Upper lobe of left lung (tissue), 6 donors: ENCODE measurements at regions not wholly inside any gene's neighbourhood (a gene's known extent, or its start where the extent isn't known, plus 50 kb on each side); places are given as distances from the start of the nearest gene placed in this dataset.
"Not testable (repeated sequence)": the region's sequence is repeated elsewhere in the genome, so short reads cannot be mapped to it uniquely, and the experiment has no call there.

ENCODE experiments used
- ATAC-seq, 2 donors: fragments of 200-7000 bp; cut with Tn5 transposase; one replicate each; pipeline ENCODE4 v1.9.1; 2022; ENCODE audit warnings: mild to moderate bottlenecking in 2 of 2, moderate library complexity in 2 of 2; ENCODE audit not compliant: low FRiP score in 2 of 2
- DNase-seq, 2 donors: peaks; one replicate each; pipeline ENCODE4 v3.0.0-alpha.2; 2019 to 2020
- H3K27ac ChIP-seq, 4 donors: fragments of 200-600 bp; sonication (generic); one replicate each; pipeline ENCODE4 v1.5.1; 2016 to 2019
- H3K27me3 ChIP-seq, 4 donors: fragments of 200-600 bp; sonication (generic); one replicate each; pipeline ENCODE4 v1.5.1; 2017 to 2019
- H3K36me3 ChIP-seq, 4 donors: fragments of 200-600 bp; sonication (generic); one replicate each; pipeline ENCODE4 v1.5.1; 2016 to 2019
- H3K4me1 ChIP-seq, 4 donors: fragments of 200-600 bp; sonication (generic); one replicate each; pipeline ENCODE4 v1.5.1; 2018 to 2019
- H3K4me3 ChIP-seq, 4 donors: fragments of 200-600 bp; sonication (generic); one replicate each; pipeline ENCODE4 v1.5.1; 2017 to 2019; ENCODE audit warnings: mild to moderate bottlenecking in 2 of 4, moderate library complexity in 1 of 4
- H3K9me3 ChIP-seq, 4 donors: fragments of 200-600 bp; sonication (generic); one replicate each; pipeline ENCODE4 v1.5.1; 2018 to 2019
- EP300 ChIP-seq, 4 donors: sonication (generic); formaldehyde crosslinking; IDR thresholded peaks; one replicate each; pipeline ENCODE4 v1.5.1; 2017; ENCODE audit warnings: antibody characterized with exemption in 4 of 4, control low read depth in 2 of 4
- POLR2A ChIP-seq, 4 donors: fragments of 450-650 bp; IDR thresholded peaks; one replicate each; pipeline ENCODE4 v1.5.1; 2016 to 2017; ENCODE audit warnings: antibody characterized with exemption in 4 of 4, mild to moderate bottlenecking in 2 of 4
- POLR2AphosphoS5 ChIP-seq, 2 donors: sonication (generic); formaldehyde crosslinking; IDR thresholded peaks; one replicate each; pipeline ENCODE4 v1.5.1; 2017; ENCODE audit warnings: antibody characterized with exemption in 2 of 2
- WGBS, 2 donors: methylation state at CpG; one replicate each; pipeline ENCODE4 v1.1.5; 2017 to 2018; 5-methylcytosine and 5-hydroxymethylcytosine counted together
- TF ChIP-seq, protein P1 (sequence below), 6 experiments: fragments of 450-650 bp in 4 of 6; fragments of 200-600 bp in 2 of 6; sonication (generic) in 2 of 6; IDR thresholded peaks; one replicate each; pipeline ENCODE4 v1.5.1; 2016 to 2019; ENCODE audit warnings: antibody characterized with exemption in 6 of 6
- donor health status: DM: no; HTN: no; CAD: no; lungs with moderate emphysema.
- donor health status: DM: no; HTN: yes; CAD: no; lungs with severe emphysema.

GRCh38 chr20:48401359-48401758, 426.4 kb downstream of the PREX1 start:
- Histone ChIP-seq H3K36me3 (no peaks in the 10 kb centered on the region), H3K27me3 (no peaks in the 10 kb centered on the region), H3K9me3 (no peaks in the 10 kb centered on the region), H3K4me3 (no peak overlapping the region), H3K27ac (no peak overlapping the region), H3K4me1 (no peaks in the 10 kb centered on the region)
- 84 to 85% methylated on average over 5 to 6 of the region's 6 CpGs for WGBS, 2 donors
- no peak for ATAC-seq
- TF ChIP-seq POLR2A (IDR thresholded peaks at IDR 0.05), result no peak
- TF ChIP-seq POLR2AphosphoS5 (IDR thresholded peaks at IDR 0.05), result no peak
- TF ChIP-seq, protein P1, sequence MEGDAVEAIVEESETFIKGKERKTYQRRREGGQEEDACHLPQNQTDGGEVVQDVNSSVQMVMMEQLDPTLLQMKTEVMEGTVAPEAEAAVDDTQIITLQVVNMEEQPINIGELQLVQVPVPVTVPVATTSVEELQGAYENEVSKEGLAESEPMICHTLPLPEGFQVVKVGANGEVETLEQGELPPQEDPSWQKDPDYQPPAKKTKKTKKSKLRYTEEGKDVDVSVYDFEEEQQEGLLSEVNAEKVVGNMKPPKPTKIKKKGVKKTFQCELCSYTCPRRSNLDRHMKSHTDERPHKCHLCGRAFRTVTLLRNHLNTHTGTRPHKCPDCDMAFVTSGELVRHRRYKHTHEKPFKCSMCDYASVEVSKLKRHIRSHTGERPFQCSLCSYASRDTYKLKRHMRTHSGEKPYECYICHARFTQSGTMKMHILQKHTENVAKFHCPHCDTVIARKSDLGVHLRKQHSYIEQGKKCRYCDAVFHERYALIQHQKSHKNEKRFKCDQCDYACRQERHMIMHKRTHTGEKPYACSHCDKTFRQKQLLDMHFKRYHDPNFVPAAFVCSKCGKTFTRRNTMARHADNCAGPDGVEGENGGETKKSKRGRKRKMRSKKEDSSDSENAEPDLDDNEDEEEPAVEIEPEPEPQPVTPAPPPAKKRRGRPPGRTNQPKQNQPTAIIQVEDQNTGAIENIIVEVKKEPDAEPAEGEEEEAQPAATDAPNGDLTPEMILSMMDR (IDR thresholded peaks at IDR 0.05), result no peak
- no peak for TF ChIP-seq EP300 (IDR thresholded peaks at IDR 0.05)
- no peak for DNase-seq

- no peaks in the 10 kb centered on the region for H3K36me3 ChIP-seq
- no peak for ATAC-seq
- TF ChIP-seq, protein P1 (IDR thresholded peaks at IDR 0.05), result no peak
- no peak for TF ChIP-seq POLR2AphosphoS5 (IDR thresholded peaks at IDR 0.05)
- TF ChIP-seq EP300 (IDR thresholded peaks at IDR 0.05), result no peak
- TF ChIP-seq POLR2A (IDR thresholded peaks at IDR 0.05), result no peak
- H3K27ac ChIP-seq, result no peak overlapping the region
- 88 to 90% methylated on average over 7 to 8 of the region's 8 CpGs for WGBS, 2 donors
- DNase-seq, result peak in 1 of 2 donors; percentile 14
- no peak overlapping the region for H3K4me3 ChIP-seq
- no peaks in the 10 kb centered on the region for H3K27me3 ChIP-seq
- H3K4me1 ChIP-seq, result no peaks in the 10 kb centered on the region
- H3K9me3 ChIP-seq, result no peaks in the 10 kb centered on the region
These were observed 427.8 kb downstream of the PREX1 start for GRCh38 chr20:48400009-48400408.

DNA sequence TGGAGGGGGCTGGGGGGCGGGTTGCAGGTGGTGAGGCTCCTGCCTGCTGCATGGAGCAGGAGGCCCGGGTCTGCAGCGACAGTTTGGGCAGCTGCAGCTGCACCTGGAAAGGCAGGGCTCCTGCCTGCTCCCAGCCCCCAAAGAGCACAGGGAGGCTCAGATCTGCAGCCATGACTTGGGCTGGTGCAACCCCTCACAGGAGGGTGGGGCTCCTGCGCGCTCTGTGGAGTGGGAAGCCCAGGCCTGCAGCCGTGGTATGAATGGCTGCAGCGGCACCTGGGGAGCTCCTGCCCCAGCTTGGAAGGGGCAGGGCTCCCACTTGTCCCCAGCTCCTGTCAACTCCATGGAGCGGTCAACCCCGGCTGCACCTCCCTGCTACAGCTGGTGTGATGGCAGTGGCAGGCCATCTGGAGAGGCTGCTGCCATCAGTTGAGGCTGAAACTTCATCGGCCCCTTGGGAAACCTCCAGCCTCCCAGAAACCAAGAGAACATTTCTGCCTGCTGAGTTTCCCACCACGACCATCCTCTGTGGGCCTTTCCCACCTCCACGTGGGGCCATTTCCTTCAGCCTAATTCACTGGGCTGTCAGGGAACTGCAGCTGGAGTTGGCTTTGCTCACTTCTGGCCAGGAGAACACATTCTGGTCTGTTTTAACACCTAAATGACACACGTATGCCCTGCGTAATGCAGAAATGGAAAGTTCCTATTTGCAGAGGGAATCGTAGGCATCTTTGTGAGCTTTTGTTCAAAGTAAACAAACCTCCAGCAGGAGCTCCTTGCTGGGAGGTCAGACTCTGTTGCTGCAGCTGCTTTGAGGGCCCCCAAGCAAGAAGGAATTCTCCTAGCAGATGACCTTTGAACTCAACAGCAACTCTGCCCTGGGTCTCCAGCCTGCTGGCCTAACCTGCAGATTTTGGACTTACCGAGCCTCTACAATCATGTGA, 429.0 kb downstream of the PREX1 start:
- no peaks in the 10 kb centered on the region for H3K36me3 ChIP-seq
- H3K4me3 ChIP-seq, result no peak overlapping the region
- H3K27me3 ChIP-seq, result no peaks in the 10 kb centered on the region
- WGBS, 2 donors, result 73 to 84% methylated on average over 7 to 13 of the region's 16 CpGs
- ATAC-seq (no peak), DNase-seq (peak in 1 of 2 donors; percentile 45)
- H3K9me3 ChIP-seq, result no peaks in the 10 kb centered on the region
- no peaks in the 10 kb centered on the region for H3K4me1 ChIP-seq
- H3K27ac ChIP-seq, result no peak overlapping the region
- TF ChIP-seq EP300 (IDR thresholded peaks at IDR 0.05), result no peak
- TF ChIP-seq POLR2A (IDR thresholded peaks at IDR 0.05), result no peak
- TF ChIP-seq POLR2AphosphoS5 (IDR thresholded peaks at IDR 0.05), result no peak
- TF ChIP-seq, protein P1 (IDR thresholded peaks at IDR 0.05), result no peak

DNA sequence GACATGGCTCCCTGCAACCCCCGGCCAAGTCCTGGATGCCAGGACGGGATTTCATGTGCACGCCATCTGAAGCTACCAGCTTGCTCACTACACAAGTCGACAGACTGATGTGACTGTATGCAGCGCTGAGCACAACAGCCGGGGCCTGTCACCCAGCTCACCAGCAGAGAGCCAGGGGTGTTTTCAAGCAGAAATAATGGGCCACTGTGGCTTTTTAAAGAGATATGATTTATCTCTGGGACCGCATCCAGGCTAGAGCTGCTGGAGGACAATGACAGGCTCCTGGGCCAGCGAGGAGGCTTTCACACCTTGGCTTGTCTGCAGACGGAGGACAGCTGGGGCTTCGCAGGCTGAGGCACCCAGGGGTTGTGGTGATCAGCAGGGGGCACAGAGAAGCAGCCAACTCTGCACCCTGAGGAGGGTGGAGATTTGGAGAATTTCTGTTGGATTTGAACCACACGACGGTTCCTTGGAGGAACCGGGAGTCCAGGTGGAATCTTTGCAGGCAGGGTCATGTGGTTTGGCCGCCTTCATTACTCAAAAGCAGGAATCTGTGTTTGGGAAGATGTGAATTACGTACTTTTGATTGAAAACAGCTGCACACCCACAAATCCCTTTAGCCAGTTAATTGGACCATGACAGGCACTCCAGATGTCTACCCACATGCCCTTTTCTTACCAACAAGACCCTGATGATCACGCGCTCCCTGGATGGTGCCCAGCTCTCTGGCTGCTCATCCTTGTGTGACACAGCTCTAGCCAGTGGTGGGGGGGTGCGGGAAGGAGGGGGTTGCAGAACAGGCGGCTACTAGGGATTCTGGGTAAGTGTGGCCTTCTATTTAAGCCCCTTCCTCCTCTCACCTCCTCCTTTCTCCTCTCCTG, 430.6 kb downstream of the PREX1 start:
- H3K36me3 ChIP-seq, H3K4me3 ChIP-seq, H3K27ac ChIP-seq, H3K27me3 ChIP-seq, ATAC-seq, H3K4me1 ChIP-seq, H3K9me3 ChIP-seq, DNase-seq: not testable (repeated sequence)
- TF ChIP-seq POLR2AphosphoS5 (IDR thresholded peaks at IDR 0.05), result peak in 1 of 2 donors; percentile 10
- WGBS, 2 donors, result 73 to 79% methylated on average over 17 to 19 of the region's 19 CpGs
